Stimulated activated naive CD4-positive, alpha-beta T cell treated with Interleukin-2 at 50 U/mL for 16 hours (primary cell): ENCODE measurements at regions not wholly inside any gene's neighbourhood (a gene's known extent, or its start where the extent isn't known, plus 50 kb on each side); places are given as distances from the start of the nearest gene placed in this dataset.

Source experiments
- DNase-seq: peaks from one replicate; lab custom pipeline; 2025; lab: John Stamatoyannopoulos, UW

- DNase-seq: no peak
Observed at GRCh38 chr6:133185731-133186130, 55.4 kb upstream of the EYA4 start.

GRCh38 chr6:133187114-133187513 is 54.0 kb upstream of the EYA4 start:
- no peak for DNase-seq

- DNase-seq: no peak
Observed at GRCh38 chr6:133187657-133188453, 53.3 kb upstream of the EYA4 start.

- no peak for DNase-seq
Observed at GRCh38 chr6:133190912-133191311, 50.2 kb upstream of the EYA4 start.

GRCh38 chr6:133191323-133191722 is 49.8 kb upstream of the EYA4 start:
- no peak for DNase-seq
